ENCODE measurements at regions not wholly inside any gene's neighbourhood (a gene's known extent, or its start where the extent isn't known, plus 50 kb on each side); places are given as distances from the start of the nearest gene placed in this dataset.
"Not testable (repeated sequence)": the region's sequence is repeated elsewhere in the genome, so short reads cannot be mapped to it uniquely, and the experiment has no call there.

GRCh38 chr1:121443001-121443540, 258.3 kb downstream of the SRGAP2C start:
- DNase-seq (ENCODE audit: low read depth) = peak; percentile 19
- H3K4me3 ChIP-seq (ENCODE audit: low read depth, low read length) = no peak overlapping the region

- no peak overlapping the region for H3K4me3 ChIP-seq (ENCODE audit: low read depth, low read length)
- no peak for DNase-seq (ENCODE audit: low read depth)
Observed at GRCh38 chr1:121444096-121444495, 259.3 kb downstream of the SRGAP2C start.

DNA sequence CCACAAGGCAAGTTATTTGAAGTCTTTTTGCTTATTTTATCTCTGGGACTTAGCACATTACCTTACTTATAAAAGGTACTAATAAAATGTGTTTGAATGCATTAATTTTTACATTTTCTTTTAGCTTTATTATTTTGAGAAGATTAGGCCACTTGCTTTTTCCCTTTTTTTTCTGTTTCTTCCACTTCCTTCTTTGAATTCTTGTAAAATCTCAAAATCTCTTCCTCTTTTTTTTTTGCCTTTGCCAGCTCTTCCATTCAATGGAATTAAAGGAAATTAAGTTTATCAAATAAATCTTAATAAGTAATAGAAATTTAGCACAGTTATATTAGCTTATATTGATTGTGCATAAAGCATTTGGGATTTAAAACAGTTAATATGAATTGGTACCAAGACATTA, 260.9 kb downstream of the SRGAP2C start:
- DNase-seq (ENCODE audit: low read depth) = no peak
- H3K4me3 ChIP-seq (ENCODE audit: low read depth, low read length) = no peak overlapping the region

- H3K4me3 ChIP-seq (ENCODE audit: low read depth, low read length); DNase-seq (ENCODE audit: low read depth): not testable (repeated sequence)
Observed at GRCh38 chr1:121447280-121447923, 262.6 kb downstream of the SRGAP2C start.

- DNase-seq (ENCODE audit: low read depth); H3K4me3 ChIP-seq (ENCODE audit: low read depth, low read length): not testable (repeated sequence)
Observed at GRCh38 chr1:121448064-121448463, 263.3 kb downstream of the SRGAP2C start.

- H3K4me3 ChIP-seq (ENCODE audit: low read depth, low read length) = no peak overlapping the region
- DNase-seq (ENCODE audit: low read depth) = no peak
Observed at GRCh38 chr1:121448851-121449250, 264.1 kb downstream of the SRGAP2C start.

DNA sequence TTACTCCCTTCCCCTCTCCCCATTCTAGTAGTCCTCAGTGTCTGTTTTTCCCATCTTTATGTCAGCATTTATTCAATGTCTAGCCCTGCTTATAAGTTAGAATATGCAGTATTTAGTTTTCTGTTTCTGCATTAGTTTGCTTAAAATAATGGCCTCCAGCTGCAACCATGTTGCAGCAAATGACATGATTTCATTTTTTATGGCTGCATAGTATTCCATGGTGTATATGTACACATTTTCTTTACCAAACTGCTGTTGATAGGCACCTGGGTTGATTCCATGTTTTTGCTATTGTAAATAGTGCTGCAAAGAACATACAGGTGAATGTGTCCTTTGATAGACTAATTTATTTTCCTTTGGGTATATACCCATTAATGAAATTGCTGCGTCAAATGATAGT, 267.7 kb downstream of the SRGAP2C start:
- no peak for DNase-seq (ENCODE audit: low read depth)
- no peak overlapping the region for H3K4me3 ChIP-seq (ENCODE audit: low read depth, low read length)

- no peak overlapping the region for H3K4me3 ChIP-seq (ENCODE audit: low read depth, low read length)
- no peak for DNase-seq (ENCODE audit: low read depth)
Observed at GRCh38 chr1:121458291-121459048, 273.7 kb downstream of the SRGAP2C start.

DNA sequence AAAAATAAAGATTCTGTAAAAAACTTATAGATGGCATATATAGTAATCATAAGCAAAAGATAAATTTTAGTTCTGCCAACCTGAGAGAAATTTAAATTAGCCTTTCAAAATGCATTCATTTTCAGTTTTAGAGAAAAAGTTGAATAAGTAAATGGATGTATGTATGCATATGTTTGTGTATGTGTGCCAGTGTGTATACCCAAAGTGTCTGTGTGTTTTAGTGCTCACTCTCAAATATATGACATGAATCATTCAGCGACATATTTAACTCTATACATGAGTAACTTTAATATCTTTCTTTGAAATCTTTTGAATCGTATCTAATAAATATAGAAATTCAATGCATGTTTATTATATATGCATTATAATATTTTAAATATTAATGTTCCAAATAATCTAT, 274.5 kb downstream of the SRGAP2C start:
- H3K4me3 ChIP-seq (ENCODE audit: low read depth, low read length) = no peak overlapping the region
- no peak for DNase-seq (ENCODE audit: low read depth)

DNA sequence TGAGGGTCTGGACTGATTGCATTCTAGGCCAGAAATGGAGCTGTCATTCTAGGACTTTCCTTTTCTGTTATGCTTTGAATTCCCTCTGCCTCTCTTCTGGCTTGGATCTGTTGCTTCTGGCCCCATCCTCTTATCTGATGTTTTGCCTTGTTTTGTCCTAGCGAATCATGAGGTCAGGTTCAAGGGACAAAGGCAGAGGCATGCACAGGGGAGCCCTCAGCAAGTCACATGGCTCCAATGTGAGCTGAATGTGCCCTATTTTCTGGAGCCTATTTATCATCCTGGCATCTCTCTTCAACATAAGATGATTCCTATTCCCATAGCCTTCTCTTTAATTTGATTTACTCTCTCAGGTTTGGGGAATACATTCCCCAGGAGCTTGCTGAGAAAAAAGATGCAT, 284.6 kb downstream of the SRGAP2C start:
- not testable (repeated sequence) for DNase-seq (ENCODE audit: low read depth); H3K4me3 ChIP-seq (ENCODE audit: low read depth, low read length)

DNA sequence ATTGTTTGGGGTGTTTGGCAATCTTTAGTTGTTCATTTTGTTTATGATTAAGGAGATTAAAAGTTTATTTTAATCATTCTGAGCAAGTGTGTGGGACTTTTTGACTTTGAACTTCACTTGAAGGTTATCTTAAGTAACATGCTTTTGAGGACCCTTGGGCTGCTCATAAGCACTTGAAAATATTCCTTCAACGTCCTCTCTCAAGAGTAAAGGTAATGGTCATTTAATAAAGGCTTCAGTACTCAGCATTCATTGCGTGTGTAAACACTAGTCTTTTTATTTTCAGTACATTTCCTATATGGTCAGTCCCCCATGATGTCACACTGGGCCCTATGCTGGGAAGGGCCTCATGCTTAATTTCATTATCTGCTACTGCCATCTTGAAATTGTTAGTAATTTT, 285.6 kb downstream of the SRGAP2C start:
- not testable (repeated sequence) for DNase-seq (ENCODE audit: low read depth); H3K4me3 ChIP-seq (ENCODE audit: low read depth, low read length)

- DNase-seq (ENCODE audit: low read depth) = no peak
- H3K4me3 ChIP-seq (ENCODE audit: low read depth, low read length) = no peak overlapping the region
Observed at GRCh38 chr1:121471523-121471922, 286.7 kb downstream of the SRGAP2C start.

GRCh38 chr1:121472017-121472416, 287.2 kb downstream of the SRGAP2C start:
- H3K4me3 ChIP-seq (ENCODE audit: low read depth, low read length) = no peak overlapping the region
- no peak for DNase-seq (ENCODE audit: low read depth)

DNA sequence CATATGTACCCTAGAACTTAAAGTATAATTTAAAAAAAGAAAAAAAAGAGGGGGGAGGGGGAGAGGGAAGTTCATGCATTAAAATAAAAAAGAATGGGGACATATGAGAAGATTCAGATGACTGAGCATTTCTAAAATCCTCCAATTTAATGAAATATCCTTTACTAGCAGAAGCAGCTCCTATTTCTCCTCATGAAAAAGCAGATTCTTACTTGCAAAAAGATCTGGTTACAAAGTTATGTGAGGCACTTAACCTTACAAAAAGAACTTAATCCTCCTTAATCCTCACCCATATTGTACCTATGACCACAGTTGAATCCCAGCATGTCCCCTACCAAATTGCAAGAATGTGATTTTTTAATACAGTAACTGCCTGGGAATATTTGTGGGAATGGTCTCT, 298.5 kb downstream of the SRGAP2C start:
- no peak overlapping the region for H3K4me3 ChIP-seq (ENCODE audit: low read depth, low read length)
- no peak for DNase-seq (ENCODE audit: low read depth)

DNA sequence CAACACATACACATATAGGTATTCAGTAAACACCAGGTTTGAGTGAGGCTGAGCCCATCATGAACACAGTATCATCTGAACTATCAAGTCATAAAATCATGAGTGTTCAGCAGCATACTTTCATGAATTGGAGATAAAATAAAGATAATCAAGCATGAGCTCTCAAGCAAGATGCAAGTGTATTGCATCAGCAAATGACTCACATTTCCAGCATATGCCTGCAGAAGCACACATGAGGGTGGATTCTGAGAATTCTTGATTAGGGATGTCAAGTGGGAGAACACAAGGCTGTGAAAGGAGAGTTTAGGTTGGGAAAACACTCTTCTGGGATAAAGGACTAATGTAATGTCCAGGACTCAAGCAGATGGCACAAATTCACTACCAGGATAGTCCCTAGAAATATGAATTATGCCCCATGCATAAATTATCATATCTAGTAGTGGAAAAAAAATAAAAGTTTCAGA, 299.2 kb downstream of the SRGAP2C start:
- H3K4me3 ChIP-seq (ENCODE audit: low read depth, low read length) = no peak overlapping the region
- DNase-seq (ENCODE audit: low read depth) = peak; percentile 81

GRCh38 chr1:121494796-121495195, 310.0 kb downstream of the SRGAP2C start:
- DNase-seq (ENCODE audit: low read depth); H3K4me3 ChIP-seq (ENCODE audit: low read depth, low read length): not testable (repeated sequence)

DNA sequence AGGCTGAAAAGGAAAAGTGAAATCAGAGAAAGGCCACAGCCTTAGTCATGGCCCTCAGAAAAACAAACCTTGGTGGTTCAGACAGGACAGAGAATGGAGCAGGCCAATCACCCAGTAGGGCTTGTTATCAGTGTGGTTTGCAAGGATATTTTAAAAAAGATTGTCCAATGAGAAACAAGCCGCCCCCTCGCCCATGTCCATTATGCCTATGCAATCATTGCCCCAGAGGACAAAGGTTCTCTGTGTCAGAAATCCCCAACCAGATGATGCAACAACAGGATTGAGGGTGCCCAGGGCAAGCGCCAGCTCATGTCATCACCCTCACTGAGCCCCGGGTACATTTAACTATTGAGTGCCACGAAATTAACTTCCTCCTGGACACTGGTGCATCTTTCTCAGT, 326.7 kb downstream of the SRGAP2C start:
- not testable (repeated sequence) for H3K4me3 ChIP-seq (ENCODE audit: low read depth, low read length)

GRCh38 chr1:121511876-121512275, 327.1 kb downstream of the SRGAP2C start:
- not testable (repeated sequence) for DNase-seq (ENCODE audit: low read depth); H3K4me3 ChIP-seq (ENCODE audit: low read depth, low read length)

More for the DNA sequence above, 326.7 kb downstream of the SRGAP2C start:
- not testable (repeated sequence) for DNase-seq (ENCODE audit: low read depth)

DNA sequence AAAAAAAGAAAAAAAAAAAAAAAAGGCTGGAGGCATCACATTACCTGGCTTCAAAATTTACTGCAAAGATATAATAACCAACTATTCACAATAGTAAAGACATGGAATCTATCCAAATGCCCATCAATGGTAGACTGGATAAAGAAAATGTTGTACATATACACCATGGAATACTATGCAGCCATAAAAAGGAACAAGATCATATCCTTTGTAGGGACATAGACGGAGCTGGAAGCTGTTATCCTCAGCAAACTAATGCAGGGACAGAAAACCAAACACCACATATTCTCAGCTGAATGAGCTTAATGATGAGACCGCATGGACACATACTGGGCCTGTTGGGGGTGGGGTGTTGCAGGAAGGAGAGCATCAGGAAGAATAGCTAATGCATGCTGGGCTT, 330.5 kb downstream of the SRGAP2C start:
- no peak for DNase-seq (ENCODE audit: low read depth)
- no peak overlapping the region for H3K4me3 ChIP-seq (ENCODE audit: low read depth, low read length)

GRCh38 chr1:121516234-121516967, 331.6 kb downstream of the SRGAP2C start:
- DNase-seq (ENCODE audit: low read depth) = no peak
- no peak overlapping the region for H3K4me3 ChIP-seq (ENCODE audit: low read depth, low read length)

Measured in skeletal muscle cell (primary cell).